ENCODE measurements at regions not wholly inside any gene's neighbourhood (a gene's known extent, or its start where the extent isn't known, plus 50 kb on each side); places are given as distances from the start of the nearest gene placed in this dataset.

- TF ChIP-seq CEBPB (IDR thresholded peaks at IDR 0.05) (no peak), ZBTB7A (IDR thresholded peaks at IDR 0.05; ENCODE audit: low read depth) (no peak), CREB1 (IDR thresholded peaks at IDR 0.05; ENCODE audit: low read depth) (no peak), MAX (IDR thresholded peaks at IDR 0.05) (no peak), REST (IDR thresholded peaks at IDR 0.05; ENCODE audit: low read depth) (no peak), TCF12 (IDR thresholded peaks at IDR 0.05; ENCODE audit: low read depth) (no peak), YY1 (IDR thresholded peaks at IDR 0.05; ENCODE audit: low read depth) (no peak), TAF1 (IDR thresholded peaks at IDR 0.05; ENCODE audit: low read depth) (no peak), EGR1 (IDR thresholded peaks at IDR 0.05) (no peak), RAD21 (IDR thresholded peaks at IDR 0.05; ENCODE audit: low read depth) (no peak), EP300 (IDR thresholded peaks at IDR 0.05; ENCODE audit: borderline replicate concordance) (no peak)
Observed at GRCh38 chr4:138910195-138910913, 105.2 kb upstream of the NOCT start.

All from Ishikawa (cell line).